ENCODE measurements at regions not wholly inside any gene's neighbourhood (a gene's known extent, or its start where the extent isn't known, plus 50 kb on each side); places are given as distances from the start of the nearest gene placed in this dataset.

DNA sequence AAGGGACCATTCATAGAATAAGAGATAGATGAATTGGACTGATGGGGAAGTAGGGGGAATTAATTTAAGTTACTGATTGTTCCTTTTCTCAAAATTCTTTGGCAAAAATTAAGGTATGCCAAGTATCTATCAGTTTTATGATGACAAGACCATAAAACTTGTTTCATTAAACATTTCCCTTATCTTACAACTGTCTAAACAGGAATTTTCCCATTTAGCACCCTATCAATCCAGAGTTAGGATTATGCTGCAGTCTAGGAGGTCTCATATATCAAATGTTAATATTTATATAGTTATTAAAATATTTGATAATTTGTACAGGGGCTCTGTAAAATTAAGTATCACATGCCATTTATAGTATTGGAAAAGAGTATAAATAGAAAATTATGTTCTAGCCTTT lies 51.5 kb upstream of the ARID1B start:
- DNase-seq (ENCODE audit: low read depth in 3 of 3) = no peak

DNA sequence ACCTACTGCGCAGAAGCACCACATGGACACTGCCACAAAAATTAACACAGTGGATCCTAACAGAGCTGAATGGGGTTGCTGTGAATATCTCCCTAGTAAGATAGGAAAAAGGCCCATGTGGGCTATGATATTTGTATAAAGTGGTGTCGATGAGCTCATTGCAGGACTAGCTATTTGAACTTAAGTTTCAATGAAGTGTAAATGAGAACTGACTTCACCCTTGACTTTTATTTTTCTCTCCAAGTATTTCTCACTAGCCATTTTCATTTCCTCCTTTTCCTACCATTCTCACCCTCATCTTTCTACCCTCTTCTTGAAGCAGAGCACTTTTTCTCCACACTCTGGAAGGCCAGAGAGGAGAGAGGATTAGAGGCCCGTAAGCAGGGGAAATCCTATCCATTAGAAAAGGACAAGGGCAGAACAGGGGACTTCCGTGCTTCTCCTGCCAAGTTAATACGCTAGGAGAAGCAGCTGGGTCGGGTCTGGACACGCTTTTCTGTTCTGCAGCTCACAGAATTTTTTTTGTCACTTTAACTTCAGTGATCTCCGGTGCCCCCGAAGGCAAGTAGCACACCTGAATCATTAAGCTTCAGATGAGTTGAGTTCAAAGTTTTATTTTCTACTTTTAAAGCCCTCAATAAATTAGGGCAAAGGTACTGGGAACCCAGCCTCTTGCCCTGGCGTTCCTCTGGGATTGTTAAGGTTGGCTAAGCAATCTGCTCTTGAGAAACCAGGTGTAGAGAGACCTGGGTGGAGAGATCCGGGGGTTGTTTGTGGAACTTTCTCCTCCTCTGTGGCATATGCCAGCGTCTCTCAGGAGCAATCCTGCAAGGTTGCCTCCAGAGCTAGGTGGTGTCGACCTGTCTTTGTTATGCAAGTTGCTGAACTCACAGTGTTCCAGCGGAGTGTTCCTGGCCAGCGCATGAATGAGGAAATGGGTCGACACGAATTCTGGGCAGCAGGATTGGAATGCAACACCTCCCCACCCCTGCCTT lies 56.2 kb upstream of the ARID1B start:
- DNase-seq (ENCODE audit: low read depth in 3 of 3) = no peak

- DNase-seq (ENCODE audit: low read depth in 3 of 3) = peak; percentile 34 to 72 (median 50)
These were observed 57.2 kb upstream of the ARID1B start for GRCh38 chr6:156719720-156720563.

DNA sequence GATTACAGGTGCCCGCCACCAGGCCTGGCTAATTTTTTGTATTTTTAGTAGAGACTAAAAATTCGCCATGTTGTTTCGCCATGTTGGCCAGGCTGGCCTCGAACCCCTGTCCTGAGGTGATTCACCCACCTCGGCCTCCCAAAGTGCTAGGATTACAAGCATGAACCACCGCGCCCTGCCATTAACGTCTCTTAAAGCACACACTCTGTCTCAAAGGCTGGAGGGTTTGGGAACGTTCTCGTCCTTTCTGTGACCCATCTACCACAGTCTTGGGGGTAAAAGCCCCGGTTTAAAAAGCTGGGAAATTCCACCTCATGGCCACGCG lies 57.8 kb upstream of the ARID1B start:
- DNase-seq (ENCODE audit: low read depth in 3 of 3) = no peak

GRCh38 chr6:156718647-156719394 lies 58.4 kb upstream of the ARID1B start:
- no peak for DNase-seq (ENCODE audit: low read depth in 3 of 3)

- no peak for DNase-seq (ENCODE audit: low read depth in 3 of 3)
These were observed 59.6 kb upstream of the ARID1B start for GRCh38 chr6:156717542-156717941.

GRCh38 chr6:156715839-156716238 lies 61.3 kb upstream of the ARID1B start:
- no peak for DNase-seq (ENCODE audit: low read depth in 3 of 3)

- DNase-seq (ENCODE audit: low read depth in 3 of 3) = no peak
These were observed 63.6 kb upstream of the ARID1B start for GRCh38 chr6:156713548-156713947.

DNA sequence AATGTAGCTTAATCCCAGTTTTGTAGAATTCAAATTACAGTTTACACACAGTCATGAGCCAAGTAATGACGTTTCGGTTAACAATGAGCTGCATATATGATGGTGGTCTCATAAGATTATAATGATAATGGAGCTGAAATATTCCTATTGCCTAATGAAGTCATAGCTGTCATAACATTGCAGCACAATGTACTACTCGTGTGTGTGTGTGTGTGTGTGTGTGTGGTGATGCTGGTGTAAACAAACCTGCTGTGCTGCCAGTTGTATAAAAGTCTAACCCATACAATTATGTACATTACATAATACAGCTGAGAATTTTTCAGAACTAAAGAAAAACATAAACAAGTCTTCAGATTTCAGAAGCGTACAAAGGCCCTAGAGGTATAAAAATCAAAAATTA lies 66.7 kb upstream of the ARID1B start:
- DNase-seq (ENCODE audit: low read depth in 3 of 3) = no peak

DNA sequence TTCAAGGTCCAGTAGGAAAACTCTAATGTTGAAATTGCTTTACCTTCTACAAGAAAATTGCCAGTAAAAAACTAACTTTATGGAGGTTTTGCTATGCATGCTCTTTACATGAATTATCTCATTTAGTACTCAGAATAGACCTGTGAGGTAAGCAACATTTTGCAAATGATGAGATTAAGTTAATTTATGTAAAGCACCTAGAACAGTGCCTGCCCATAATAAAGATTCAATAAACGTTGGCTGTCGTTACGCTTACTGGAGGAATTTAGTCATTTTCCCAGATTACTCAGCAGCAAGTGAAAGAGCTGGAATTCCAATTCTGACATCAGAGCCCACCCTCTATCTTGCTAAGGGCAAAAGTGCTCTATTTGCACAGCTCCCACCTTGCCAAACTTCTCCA lies 69.4 kb upstream of the ARID1B start:
- no peak for DNase-seq (ENCODE audit: low read depth in 3 of 3)

DNA sequence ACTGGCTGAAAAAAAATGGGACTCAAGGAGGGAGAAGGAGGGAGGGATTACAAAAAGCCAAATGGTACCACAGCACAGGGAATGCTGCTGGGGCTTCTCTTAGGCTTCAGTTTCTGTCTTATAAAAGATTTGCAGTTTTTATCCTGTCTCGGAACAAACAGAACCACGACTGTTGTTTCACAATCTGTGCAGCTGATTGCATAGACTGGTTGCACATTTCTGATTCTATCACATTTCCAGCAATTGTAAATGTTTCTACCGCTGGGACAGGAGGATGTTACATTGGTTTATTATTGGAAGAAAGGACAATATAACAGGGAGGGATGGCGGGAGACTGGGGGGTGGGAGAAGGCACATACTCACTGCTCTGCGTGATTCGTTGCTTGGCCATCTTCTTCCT lies 73.5 kb upstream of the ARID1B start:
- no peak for DNase-seq (ENCODE audit: low read depth in 3 of 3)

DNA sequence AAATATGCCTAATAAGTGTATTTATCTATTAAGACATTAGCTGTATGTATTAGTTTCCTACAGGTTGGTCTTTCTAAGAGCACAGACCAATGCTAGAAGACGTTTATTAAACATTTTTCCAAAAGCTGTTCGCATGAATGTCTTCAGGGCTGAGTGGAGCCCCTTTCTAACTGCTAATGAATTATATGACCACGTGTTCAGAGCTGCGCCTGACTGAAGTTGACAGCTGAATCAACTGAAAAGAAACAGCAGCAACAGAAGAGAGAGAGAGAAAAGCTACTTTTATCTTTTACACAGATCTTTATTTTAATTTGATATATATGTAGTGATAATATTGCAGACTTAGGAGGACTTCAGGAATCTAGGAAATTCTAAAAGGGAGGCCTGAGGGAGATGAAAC lies 75.2 kb upstream of the ARID1B start:
- DNase-seq (ENCODE audit: low read depth in 3 of 3) = no peak

DNA sequence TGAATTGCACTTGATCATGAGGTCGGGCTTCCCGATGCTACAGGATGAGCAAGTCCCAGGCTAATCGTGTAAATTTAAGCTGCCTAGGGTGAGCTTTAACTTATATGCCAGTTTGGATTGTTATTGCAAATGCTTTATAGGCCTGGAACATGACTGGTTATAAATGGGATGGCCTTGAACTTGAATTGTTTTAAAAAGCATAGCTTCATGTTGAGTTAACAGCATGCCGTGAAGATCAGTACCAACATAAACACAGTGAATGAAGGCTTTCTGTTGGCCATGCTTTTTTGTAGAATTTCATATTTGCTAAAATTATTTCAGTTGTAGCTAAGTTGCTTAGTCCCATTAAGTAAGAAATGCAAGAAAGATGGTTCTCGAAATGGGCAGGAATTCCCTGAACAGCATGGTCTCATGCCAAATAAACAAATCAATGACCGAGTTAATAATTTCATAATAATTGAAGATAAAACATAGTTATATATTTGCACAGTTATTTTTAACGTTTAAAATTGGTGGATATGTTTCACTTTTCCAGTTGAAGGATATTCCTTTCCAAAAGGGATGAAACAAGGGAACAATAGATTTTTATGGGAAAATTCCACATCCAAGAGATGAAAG lies 76.6 kb upstream of the ARID1B start:
- no peak for DNase-seq (ENCODE audit: low read depth in 3 of 3)

- no peak for DNase-seq (ENCODE audit: low read depth in 3 of 3)
These were observed 77.2 kb upstream of the ARID1B start for GRCh38 chr6:156699935-156700334.

GRCh38 chr6:156699017-156699421 lies 78.2 kb upstream of the ARID1B start:
- no peak for DNase-seq (ENCODE audit: low read depth in 3 of 3)

DNA sequence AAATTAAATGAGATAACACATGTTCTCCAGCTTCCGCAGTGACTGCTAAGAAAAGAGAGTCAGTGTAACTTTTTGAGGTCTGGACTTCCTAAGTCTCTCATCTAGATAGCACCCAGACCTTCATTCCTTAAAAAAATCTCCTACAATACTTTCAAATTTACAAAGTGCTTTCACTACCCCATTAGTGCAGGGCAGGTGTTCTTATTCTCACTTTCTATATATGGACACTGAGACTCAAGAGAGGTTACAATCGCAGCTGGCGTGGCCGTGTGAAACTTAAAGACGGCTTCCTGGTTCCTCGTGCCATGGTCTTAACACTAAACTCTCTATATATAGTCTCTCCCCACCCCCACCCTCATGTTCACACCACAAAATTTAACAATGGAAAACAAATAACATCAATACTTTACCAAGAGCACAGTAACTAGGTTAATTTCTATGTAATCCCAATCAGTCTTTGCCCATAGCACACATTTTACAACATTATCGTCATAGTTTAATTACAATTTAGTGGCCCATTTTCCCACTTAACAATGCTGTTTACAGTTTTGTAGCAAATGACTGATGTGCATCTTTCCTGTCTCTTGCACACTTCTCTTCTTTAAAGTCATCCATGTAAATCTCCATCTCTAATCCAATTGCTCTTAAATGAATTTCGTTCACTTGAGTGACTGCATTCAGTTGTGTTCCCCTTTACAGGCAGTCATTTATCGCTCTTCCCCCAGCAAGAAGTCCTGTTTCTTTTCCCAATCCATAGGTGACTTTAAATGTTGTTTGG lies 78.8 kb upstream of the ARID1B start:
- no peak for DNase-seq (ENCODE audit: low read depth in 3 of 3)

- DNase-seq (ENCODE audit: low read depth in 3 of 3) = no peak
These were observed 79.8 kb upstream of the ARID1B start for GRCh38 chr6:156697225-156697830.

GRCh38 chr6:156695742-156696141 lies 81.4 kb upstream of the ARID1B start:
- no peak for DNase-seq (ENCODE audit: low read depth in 3 of 3)

DNA sequence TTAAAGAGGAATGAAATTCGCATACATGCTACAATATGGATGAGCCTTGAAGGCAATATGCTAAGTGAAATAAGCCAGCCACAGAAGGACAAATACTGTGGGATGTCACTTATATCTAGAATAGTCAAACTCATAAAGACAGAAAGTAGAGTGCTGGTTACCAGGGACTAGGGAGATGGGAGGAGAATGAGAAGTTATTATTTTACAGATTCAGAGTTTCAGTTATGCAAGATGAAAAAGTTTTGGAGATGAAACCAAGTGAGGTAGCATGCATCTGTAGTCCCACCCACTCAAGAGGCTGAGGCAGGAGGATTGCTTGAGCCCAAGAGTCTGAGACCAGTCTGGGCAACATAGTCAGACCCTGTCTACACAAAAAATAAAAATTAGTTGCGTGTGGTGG lies 82.5 kb upstream of the ARID1B start:
- DNase-seq (ENCODE audit: low read depth in 3 of 3) = no peak

GRCh38 chr6:156691018-156691417 lies 86.2 kb upstream of the ARID1B start:
- no peak for DNase-seq (ENCODE audit: low read depth in 3 of 3)
